Muscle of leg (tissue), 3 donors: ENCODE measurements at regions not wholly inside any gene's neighbourhood (a gene's known extent, or its start where the extent isn't known, plus 50 kb on each side); places are given as distances from the start of the nearest gene placed in this dataset.
A peak's percentile ranks its signal among the peaks of the same experiment; 100 is the strongest.
"Not testable (repeated sequence)": the region's sequence is repeated elsewhere in the genome, so short reads cannot be mapped to it uniquely, and the experiment has no call there.

Experiments
- DNase-seq: peaks from one replicate; pipeline ENCODE4 v3.0.0; 2013
- H3K27ac ChIP-seq: one replicate; pipeline ENCODE4 v1.5.1; 2013; ENCODE audit warnings: mild to moderate bottlenecking, low read length, control low read depth
- H3K27me3 ChIP-seq: one replicate; pipeline ENCODE4 v1.6.1; 2013; ENCODE audit warnings: low read length; ENCODE audit not compliant: control insufficient read depth, insufficient read depth
- H3K36me3 ChIP-seq: one replicate; pipeline ENCODE4 v1.6.1; 2013; ENCODE audit warnings: low read length; ENCODE audit not compliant: control insufficient read depth, insufficient read depth
- H3K4me1 ChIP-seq: one replicate; pipeline ENCODE4 v1.6.1; 2013; ENCODE audit warnings: low read length; ENCODE audit not compliant: control insufficient read depth, insufficient read depth
- H3K4me3 ChIP-seq: one replicate; pipeline ENCODE4 v1.5.1; 2013; ENCODE audit warnings: low read length, control low read depth
- H3K9me3 ChIP-seq: replicated peaks from 2 replicates; pipeline ENCODE4 v1.6.1; 2013; ENCODE audit warnings: low read depth, low read length; ENCODE audit not compliant: control insufficient read depth
- WGBS: methylation state at CpG from one replicate; pipeline ENCODE4 v1.1.5; 2013; ENCODE audit warnings: missing lambda C conversion rate; ENCODE audit not compliant: insufficient coverage; 5-methylcytosine and 5-hydroxymethylcytosine counted together

DNA sequence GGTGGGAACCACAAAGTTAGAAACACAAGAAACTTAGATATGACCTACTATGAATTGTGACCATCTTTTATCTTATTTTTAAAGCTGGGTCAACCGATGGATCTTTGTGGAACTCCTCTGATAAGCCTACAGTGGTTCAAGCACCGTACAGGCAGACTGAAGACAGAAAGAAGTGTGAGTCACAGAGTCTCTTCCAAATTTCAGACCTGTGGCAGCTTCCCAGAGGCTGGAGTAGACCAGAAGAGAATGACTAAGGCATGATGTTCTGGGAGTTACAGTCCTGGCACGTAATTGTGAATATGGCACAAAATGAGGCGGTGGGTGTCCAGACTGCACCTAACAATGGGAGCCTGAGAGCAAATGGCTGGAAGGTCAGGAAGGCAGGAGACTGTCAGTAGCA, 70.0 kb downstream of the LMO4 start:
- no peaks in the 10 kb centered on the region for H3K27me3 ChIP-seq
- H3K4me3 ChIP-seq, result no peak overlapping the region
- H3K4me1 ChIP-seq, result peaks cover 5% of the 10 kb centered on the region
- DNase-seq, result no peak
- H3K27ac ChIP-seq, result no peak overlapping the region
- 90% methylated on average over 3 of the region's 4 CpGs for WGBS
- no peaks in the 10 kb centered on the region for H3K9me3 ChIP-seq
- no peaks in the 10 kb centered on the region for H3K36me3 ChIP-seq

GRCh38 chr1:87399264-87399663, 70.6 kb downstream of the LMO4 start:
- 75% methylated on average over 1 of the region's 2 CpGs for WGBS
- no peaks in the 10 kb centered on the region for H3K27me3 ChIP-seq
- no peak overlapping the region for H3K27ac ChIP-seq
- H3K4me1 ChIP-seq, result peaks cover 5% of the 10 kb centered on the region
- H3K9me3 ChIP-seq, result no peaks in the 10 kb centered on the region
- no peaks in the 10 kb centered on the region for H3K36me3 ChIP-seq
- H3K4me3 ChIP-seq, result no peak overlapping the region
- DNase-seq, result no peak

- Histone ChIP-seq H3K9me3 (no peaks in the 10 kb centered on the region), H3K4me1 (peaks cover 5% of the 10 kb centered on the region), H3K36me3 (no peaks in the 10 kb centered on the region), H3K27me3 (no peaks in the 10 kb centered on the region), H3K4me3 (no peak overlapping the region), H3K27ac (no peak overlapping the region)
- WGBS, result 88% methylated on average over 1 of the region's 4 CpGs
- no peak for DNase-seq
Observed at GRCh38 chr1:87399701-87400100, 71.0 kb downstream of the LMO4 start.

- H3K27me3 ChIP-seq, result no peaks in the 10 kb centered on the region
- no peak for DNase-seq
- no CpG with 5 or more reads among the region's 1 CpG for WGBS
- H3K27ac ChIP-seq, result no peak overlapping the region
- no peak overlapping the region for H3K4me3 ChIP-seq
- H3K36me3 ChIP-seq, result no peaks in the 10 kb centered on the region
- no peaks in the 10 kb centered on the region for H3K9me3 ChIP-seq
- peaks cover 5% of the 10 kb centered on the region for H3K4me1 ChIP-seq
Observed at GRCh38 chr1:87400813-87401212, 72.1 kb downstream of the LMO4 start.

GRCh38 chr1:87402241-87403002, 73.7 kb downstream of the LMO4 start:
- Histone ChIP-seq H3K4me3 (no peak overlapping the region), H3K4me1 (peaks cover 5% of the 10 kb centered on the region), H3K27me3 (no peaks in the 10 kb centered on the region), H3K27ac (peak overlapping the region; percentile 63), H3K36me3 (no peaks in the 10 kb centered on the region), H3K9me3 (no peaks in the 10 kb centered on the region)
- peak; percentile 98 for DNase-seq
- WGBS, result 33% methylated on average over 2 of the region's 6 CpGs

DNA sequence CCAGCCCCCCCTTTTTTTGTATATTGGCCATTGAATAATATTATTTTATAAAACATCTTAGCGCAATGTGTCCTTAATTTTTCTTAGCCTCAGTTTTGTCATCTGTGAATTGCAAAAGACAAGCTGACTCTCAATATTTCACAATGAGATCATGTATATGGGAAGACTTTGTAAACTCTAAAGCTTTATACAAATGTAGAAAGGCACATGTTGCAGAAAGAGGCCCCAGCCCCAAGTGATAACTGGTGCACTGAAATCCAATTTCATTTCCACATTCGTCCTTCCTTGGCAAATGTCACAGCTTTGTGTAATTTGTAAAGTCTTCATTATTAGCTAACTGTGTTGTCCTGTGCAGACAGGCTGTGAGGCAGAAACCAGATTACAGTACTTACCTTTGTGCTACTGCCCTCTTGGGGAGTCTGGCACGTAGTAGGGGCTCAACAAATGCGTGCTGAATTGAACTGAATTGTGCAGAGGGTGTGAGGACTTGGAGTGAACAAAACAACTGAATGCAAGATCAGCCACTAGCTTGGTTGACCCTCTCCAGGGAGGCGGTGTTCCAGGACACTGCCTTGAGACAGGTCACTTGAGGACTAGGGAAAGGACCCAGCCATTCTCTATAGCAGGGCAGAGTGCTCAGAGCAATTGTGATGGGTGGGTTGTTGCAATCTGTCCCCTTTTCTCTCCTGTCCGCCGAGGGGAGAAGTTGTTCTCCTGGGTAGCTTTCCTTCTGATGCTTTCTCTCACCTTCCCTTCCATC, 74.6 kb downstream of the LMO4 start:
- H3K27ac ChIP-seq, result peak overlapping the region; percentile 63
- no peak overlapping the region for H3K4me3 ChIP-seq
- H3K27me3 ChIP-seq, result no peaks in the 10 kb centered on the region
- peak; percentile 72 for DNase-seq
- H3K36me3 ChIP-seq, result no peaks in the 10 kb centered on the region
- WGBS, result 50% methylated on average over 2 of the region's 7 CpGs
- H3K4me1 ChIP-seq, result peaks cover 5% of the 10 kb centered on the region
- no peaks in the 10 kb centered on the region for H3K9me3 ChIP-seq

GRCh38 chr1:87404296-87404695, 75.6 kb downstream of the LMO4 start:
- no peaks in the 10 kb centered on the region for H3K9me3 ChIP-seq
- peaks cover 5% of the 10 kb centered on the region for H3K4me1 ChIP-seq
- no peaks in the 10 kb centered on the region for H3K36me3 ChIP-seq
- 100% methylated on average over 1 of the region's 3 CpGs for WGBS
- no peaks in the 10 kb centered on the region for H3K27me3 ChIP-seq
- no peak overlapping the region for H3K27ac ChIP-seq
- no peak for DNase-seq
- no peak overlapping the region for H3K4me3 ChIP-seq

DNA sequence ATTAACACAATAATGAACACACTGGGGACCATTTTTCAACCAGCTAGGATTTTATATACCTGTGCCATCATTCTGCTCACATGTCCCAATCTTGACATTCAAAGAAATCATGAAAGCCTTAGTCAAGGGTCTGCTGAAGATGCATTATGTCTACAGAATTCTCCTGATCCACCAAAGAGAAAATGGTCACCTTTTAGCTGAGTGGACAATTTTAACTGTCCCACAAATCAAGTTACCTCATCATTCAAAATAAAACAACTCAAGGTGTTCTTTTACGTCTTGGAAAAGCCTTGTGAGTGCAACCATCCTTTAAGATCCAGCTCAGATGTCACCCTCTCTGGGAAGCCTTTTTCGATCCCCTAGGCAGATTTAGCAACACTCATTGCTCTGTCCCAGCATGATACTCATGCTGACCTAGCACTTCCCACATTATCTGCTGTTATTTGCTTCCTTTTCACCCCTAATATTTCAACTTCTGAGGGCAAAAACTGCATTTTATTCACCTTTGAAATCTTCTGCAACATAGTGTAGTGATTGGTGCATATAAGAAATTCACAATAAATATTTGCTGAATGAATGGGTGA, 80.1 kb downstream of the LMO4 start:
- no peaks in the 10 kb centered on the region for H3K9me3 ChIP-seq
- WGBS, result 70% methylated on average over 2 of the region's 2 CpGs
- no peaks in the 10 kb centered on the region for H3K36me3 ChIP-seq
- peaks cover 8% of the 10 kb centered on the region for H3K4me1 ChIP-seq
- H3K27ac ChIP-seq, result no peak overlapping the region
- H3K27me3 ChIP-seq, result no peaks in the 10 kb centered on the region
- no peak overlapping the region for H3K4me3 ChIP-seq
- DNase-seq, result no peak

GRCh38 chr1:87410776-87411480, 82.2 kb downstream of the LMO4 start:
- Histone ChIP-seq H3K4me1 (peaks cover 8% of the 10 kb centered on the region), H3K4me3 (no peak overlapping the region), H3K36me3 (no peaks in the 10 kb centered on the region), H3K9me3 (no peaks in the 10 kb centered on the region), H3K27me3 (no peaks in the 10 kb centered on the region), H3K27ac (no peak overlapping the region)
- DNase-seq, result peak; percentile 66
- WGBS, result 100% methylated on average over 1 of the region's 3 CpGs

GRCh38 chr1:87413846-87414245, 85.2 kb downstream of the LMO4 start:
- not testable (repeated sequence) for H3K4me1 ChIP-seq, H3K4me3 ChIP-seq, H3K27me3 ChIP-seq, H3K9me3 ChIP-seq, H3K27ac ChIP-seq, DNase-seq, H3K36me3 ChIP-seq
- WGBS, result 80% methylated on average over 1 of the region's 2 CpGs
